ENCODE measurements at regions not wholly inside any gene's neighbourhood (a gene's known extent, or its start where the extent isn't known, plus 50 kb on each side); places are given as distances from the start of the nearest gene placed in this dataset.

DNA sequence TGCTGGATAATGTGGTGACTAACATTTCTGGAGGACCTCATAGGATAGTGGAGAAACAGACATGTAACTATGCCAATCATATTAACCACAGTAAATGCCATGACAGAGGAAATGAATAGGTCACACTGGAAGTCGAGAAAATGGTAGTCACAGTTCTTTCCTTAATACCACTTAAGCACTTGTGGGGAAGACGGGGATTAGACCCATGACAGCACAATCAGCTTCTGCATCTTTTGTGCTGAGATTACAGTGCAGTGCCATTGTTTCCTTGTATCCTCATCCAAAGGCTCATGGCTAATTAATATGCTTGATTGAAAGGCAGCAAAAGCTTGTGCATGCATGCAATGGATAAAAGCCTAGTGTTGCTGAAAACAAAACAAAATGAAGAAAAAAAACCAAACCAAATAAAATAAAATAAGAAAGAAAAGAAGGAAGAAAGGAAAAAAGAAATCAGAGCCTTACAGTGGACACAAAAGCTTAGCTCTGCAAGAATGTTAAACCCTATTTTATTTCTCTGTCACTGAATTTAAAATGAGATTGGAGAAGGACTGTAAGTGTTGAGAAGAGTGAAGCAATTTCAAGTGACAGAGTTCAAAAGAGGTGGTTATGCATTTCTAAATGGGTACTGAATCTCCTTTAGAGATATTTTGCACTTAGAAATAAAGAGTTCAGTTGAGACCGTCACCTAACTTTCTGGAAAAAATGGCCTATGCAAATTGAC is 1011.9 kb downstream of the CDH8 start:
- H3K9me3 ChIP-seq (replicated peaks; ENCODE audit: control insufficient read depth, insufficient read depth, low read length): no peaks in the 10 kb centered on the region
- intact Hi-C loops (cut with micrococcal nuclease; ENCODE audit: unreplicated experiment): no loop called here
- POLR2A ChIA-PET: no interaction called here
- no peak overlapping the region for H3K4me3 ChIP-seq
- H3K27ac ChIP-seq (ENCODE audit: control insufficient read depth, insufficient read depth): no peak overlapping the region
- H3K36me3 ChIP-seq (ENCODE audit: control insufficient read depth in 2 of 2, insufficient read depth in 2 of 2, low read length in 1 of 2): no peaks in the 10 kb centered on the region
- no peak for ATAC-seq
- H3K9ac ChIP-seq (ENCODE audit: control insufficient read depth, insufficient read depth, low read length): no peak overlapping the region
- SMC1A ChIA-PET (ENCODE audit: uncharacterized antibody, unreplicated experiment): no interaction called here
- no peaks in the 10 kb centered on the region for H3K79me2 ChIP-seq (ENCODE audit: control insufficient read depth, insufficient read depth, low read length)
- no peaks in the 10 kb centered on the region for H3K27me3 ChIP-seq (replicated peaks in 1 of 2; ENCODE audit: control insufficient read depth in 2 of 2, insufficient read depth in 2 of 2, low read length in 1 of 2)
- no peak overlapping the region for H2AFZ ChIP-seq (ENCODE audit: control insufficient read depth, low read depth, low read length)
- H3K4me2 ChIP-seq (ENCODE audit: control insufficient read depth, insufficient read depth): no peak overlapping the region
- no peaks in the 10 kb centered on the region for H4K20me1 ChIP-seq (ENCODE audit: control insufficient read depth, insufficient read depth)
- no peak for FAIRE-seq
- CTCF ChIA-PET: no interaction called here
- WGBS (ENCODE audit: insufficient coverage, insufficient replicate concordance, low lambda C conversion rate, missing lambda C conversion rate): 31% methylated on average over 3 of the region's 3 CpGs
- in situ Hi-C loops (cut with MboI): no loop called here
- H3K4me1 ChIP-seq (ENCODE audit: control insufficient read depth, insufficient read depth, low read length): no peaks in the 10 kb centered on the region
- no peak for DNase-seq (ENCODE audit: low read depth, low spot score)
- BruUV-seq (replicated peaks): no TSS peak
- RAD21 ChIA-PET (ENCODE audit: unreplicated experiment): no interaction called here
- TF ChIP-seq HCFC1 (IDR thresholded peaks at IDR 0.05; ENCODE audit: low read length): no peak
- TF ChIP-seq TBL1XR1 (IDR thresholded peaks at IDR 0.05; ENCODE audit: low read depth, low read length): no peak
- TF ChIP-seq, protein P1, sequence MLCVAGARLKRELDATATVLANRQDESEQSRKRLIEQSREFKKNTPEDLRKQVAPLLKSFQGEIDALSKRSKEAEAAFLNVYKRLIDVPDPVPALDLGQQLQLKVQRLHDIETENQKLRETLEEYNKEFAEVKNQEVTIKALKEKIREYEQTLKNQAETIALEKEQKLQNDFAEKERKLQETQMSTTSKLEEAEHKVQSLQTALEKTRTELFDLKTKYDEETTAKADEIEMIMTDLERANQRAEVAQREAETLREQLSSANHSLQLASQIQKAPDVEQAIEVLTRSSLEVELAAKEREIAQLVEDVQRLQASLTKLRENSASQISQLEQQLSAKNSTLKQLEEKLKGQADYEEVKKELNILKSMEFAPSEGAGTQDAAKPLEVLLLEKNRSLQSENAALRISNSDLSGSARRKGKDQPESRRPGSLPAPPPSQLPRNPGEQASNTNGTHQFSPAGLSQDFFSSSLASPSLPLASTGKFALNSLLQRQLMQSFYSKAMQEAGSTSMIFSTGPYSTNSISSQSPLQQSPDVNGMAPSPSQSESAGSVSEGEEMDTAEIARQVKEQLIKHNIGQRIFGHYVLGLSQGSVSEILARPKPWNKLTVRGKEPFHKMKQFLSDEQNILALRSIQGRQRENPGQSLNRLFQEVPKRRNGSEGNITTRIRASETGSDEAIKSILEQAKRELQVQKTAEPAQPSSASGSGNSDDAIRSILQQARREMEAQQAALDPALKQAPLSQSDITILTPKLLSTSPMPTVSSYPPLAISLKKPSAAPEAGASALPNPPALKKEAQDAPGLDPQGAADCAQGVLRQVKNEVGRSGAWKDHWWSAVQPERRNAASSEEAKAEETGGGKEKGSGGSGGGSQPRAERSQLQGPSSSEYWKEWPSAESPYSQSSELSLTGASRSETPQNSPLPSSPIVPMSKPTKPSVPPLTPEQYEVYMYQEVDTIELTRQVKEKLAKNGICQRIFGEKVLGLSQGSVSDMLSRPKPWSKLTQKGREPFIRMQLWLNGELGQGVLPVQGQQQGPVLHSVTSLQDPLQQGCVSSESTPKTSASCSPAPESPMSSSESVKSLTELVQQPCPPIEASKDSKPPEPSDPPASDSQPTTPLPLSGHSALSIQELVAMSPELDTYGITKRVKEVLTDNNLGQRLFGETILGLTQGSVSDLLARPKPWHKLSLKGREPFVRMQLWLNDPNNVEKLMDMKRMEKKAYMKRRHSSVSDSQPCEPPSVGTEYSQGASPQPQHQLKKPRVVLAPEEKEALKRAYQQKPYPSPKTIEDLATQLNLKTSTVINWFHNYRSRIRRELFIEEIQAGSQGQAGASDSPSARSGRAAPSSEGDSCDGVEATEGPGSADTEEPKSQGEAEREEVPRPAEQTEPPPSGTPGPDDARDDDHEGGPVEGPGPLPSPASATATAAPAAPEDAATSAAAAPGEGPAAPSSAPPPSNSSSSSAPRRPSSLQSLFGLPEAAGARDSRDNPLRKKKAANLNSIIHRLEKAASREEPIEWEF (IDR thresholded peaks at IDR 0.05; ENCODE audit: insufficient replicate concordance, low read depth, low read length): no peak
- TF ChIP-seq CHD4 (IDR thresholded peaks at IDR 0.05): no peak
- no peak for TF ChIP-seq HDAC2 (IDR thresholded peaks at IDR 0.05)
- no peak for TF ChIP-seq ZNF384 (IDR thresholded peaks at IDR 0.05; ENCODE audit: borderline replicate concordance, low read depth, low read length)
- TF ChIP-seq, protein P2, sequence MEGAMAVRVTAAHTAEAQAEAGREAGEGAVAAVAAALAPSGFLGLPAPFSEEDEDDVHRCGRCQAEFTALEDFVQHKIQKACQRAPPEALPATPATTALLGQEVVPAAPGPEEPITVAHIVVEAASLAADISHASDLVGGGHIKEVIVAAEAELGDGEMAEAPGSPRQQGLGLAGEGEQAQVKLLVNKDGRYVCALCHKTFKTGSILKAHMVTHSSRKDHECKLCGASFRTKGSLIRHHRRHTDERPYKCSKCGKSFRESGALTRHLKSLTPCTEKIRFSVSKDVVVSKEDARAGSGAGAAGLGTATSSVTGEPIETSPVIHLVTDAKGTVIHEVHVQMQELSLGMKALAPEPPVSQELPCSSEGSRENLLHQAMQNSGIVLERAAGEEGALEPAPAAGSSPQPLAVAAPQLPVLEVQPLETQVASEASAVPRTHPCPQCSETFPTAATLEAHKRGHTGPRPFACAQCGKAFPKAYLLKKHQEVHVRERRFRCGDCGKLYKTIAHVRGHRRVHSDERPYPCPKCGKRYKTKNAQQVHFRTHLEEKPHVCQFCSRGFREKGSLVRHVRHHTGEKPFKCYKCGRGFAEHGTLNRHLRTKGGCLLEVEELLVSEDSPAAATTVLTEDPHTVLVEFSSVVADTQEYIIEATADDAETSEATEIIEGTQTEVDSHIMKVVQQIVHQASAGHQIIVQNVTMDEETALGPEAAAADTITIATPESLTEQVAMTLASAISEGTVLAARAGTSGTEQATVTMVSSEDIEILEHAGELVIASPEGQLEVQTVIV (IDR thresholded peaks at IDR 0.05; ENCODE audit: borderline replicate concordance, partially characterized antibody): no peak
- TF ChIP-seq MTA3 (IDR thresholded peaks at IDR 0.05; ENCODE audit: borderline replicate concordance, low read length): no peak
- TF ChIP-seq, protein P3, sequence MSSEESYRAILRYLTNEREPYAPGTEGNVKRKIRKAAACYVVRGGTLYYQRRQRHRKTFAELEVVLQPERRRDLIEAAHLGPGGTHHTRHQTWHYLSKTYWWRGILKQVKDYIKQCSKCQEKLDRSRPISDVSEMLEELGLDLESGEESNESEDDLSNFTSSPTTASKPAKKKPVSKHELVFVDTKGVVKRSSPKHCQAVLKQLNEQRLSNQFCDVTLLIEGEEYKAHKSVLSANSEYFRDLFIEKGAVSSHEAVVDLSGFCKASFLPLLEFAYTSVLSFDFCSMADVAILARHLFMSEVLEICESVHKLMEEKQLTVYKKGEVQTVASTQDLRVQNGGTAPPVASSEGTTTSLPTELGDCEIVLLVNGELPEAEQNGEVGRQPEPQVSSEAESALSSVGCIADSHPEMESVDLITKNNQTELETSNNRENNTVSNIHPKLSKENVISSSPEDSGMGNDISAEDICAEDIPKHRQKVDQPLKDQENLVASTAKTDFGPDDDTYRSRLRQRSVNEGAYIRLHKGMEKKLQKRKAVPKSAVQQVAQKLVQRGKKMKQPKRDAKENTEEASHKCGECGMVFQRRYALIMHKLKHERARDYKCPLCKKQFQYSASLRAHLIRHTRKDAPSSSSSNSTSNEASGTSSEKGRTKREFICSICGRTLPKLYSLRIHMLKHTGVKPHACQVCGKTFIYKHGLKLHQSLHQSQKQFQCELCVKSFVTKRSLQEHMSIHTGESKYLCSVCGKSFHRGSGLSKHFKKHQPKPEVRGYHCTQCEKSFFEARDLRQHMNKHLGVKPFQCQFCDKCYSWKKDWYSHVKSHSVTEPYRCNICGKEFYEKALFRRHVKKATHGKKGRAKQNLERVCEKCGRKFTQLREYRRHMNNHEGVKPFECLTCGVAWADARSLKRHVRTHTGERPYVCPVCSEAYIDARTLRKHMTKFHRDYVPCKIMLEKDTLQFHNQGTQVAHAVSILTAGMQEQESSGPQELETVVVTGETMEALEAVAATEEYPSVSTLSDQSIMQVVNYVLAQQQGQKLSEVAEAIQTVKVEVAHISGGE (CRISPR knock-in tag; IDR thresholded peaks at IDR 0.05): no peak
